HT1080 (cell line): ENCODE measurements at regions not wholly inside any gene's neighbourhood (a gene's known extent, or its start where the extent isn't known, plus 50 kb on each side); places are given as distances from the start of the nearest gene placed in this dataset. TPM values are rescaled to one million over a fixed set of nuclear protein-coding genes. Genes with fewer than 3 reads are reported as not detected.

Experiments used
- small RNA-seq: library from RNA; depleted of rRNA; stranded (forward); fragments of <200 nt; gene quantifications from one replicate; pipeline ENCODE3, GENCODE V24; 2014

Small RNA genes lying in the stretch of these regions (small RNA-seq; reads per million reads assigned to genes)
- not detected for gene RNA5SP49
